ENCODE measurements at regions not wholly inside any gene's neighbourhood (a gene's known extent, or its start where the extent isn't known, plus 50 kb on each side); places are given as distances from the start of the nearest gene placed in this dataset.

GRCh38 chr2:207417301-207417718, 112.5 kb upstream of the CREB1 start:
- Histone ChIP-seq H4K20me1 (ENCODE audit: insufficient read depth, poor library complexity, severe bottlenecking) (no peaks in the 10 kb centered on the region), H3K27ac (no peak overlapping the region), H3K4me3 (no peak overlapping the region), H3K9me3 (ENCODE audit: low read depth) (no peaks in the 10 kb centered on the region), H3K79me2 (no peaks in the 10 kb centered on the region), H3K4me2 (no peak overlapping the region), H3K36me3 (replicated peaks; ENCODE audit: insufficient read depth, low read depth) (no peaks in the 10 kb centered on the region), H2AFZ (no peak overlapping the region), H3K4me1 (ENCODE audit: insufficient read depth) (no peaks in the 10 kb centered on the region), H3K27me3 (no peaks in the 10 kb centered on the region), H3K9me2 (replicated peaks; ENCODE audit: insufficient read depth) (no peaks in the 10 kb centered on the region)
- TF ChIP-seq EZH2phosphoT487 (IDR thresholded peaks at IDR 0.05; ENCODE audit: low read depth, severe bottlenecking, unreplicated experiment), result no peak
- TF ChIP-seq EZH2 (IDR thresholded peaks at IDR 0.05; ENCODE audit: borderline replicate concordance), result no peak
- TF ChIP-seq CTCF (IDR thresholded peaks at IDR 0.05; ENCODE audit: poor library complexity), result no peak
- WGBS (ENCODE audit: low lambda C conversion rate, missing lambda C conversion rate), result 83% methylated on average over 3 of the region's 3 CpGs
- DNase-seq (ENCODE audit: low spot score), result no peak

GRCh38 chr2:207418419-207418818, 111.3 kb upstream of the CREB1 start:
- Histone ChIP-seq H3K27ac (no peak overlapping the region), H3K9me3 (ENCODE audit: low read depth) (no peaks in the 10 kb centered on the region), H2AFZ (no peak overlapping the region), H3K79me2 (no peaks in the 10 kb centered on the region), H3K27me3 (no peaks in the 10 kb centered on the region), H3K4me1 (ENCODE audit: insufficient read depth) (no peaks in the 10 kb centered on the region), H3K36me3 (replicated peaks; ENCODE audit: insufficient read depth, low read depth) (no peaks in the 10 kb centered on the region), H4K20me1 (ENCODE audit: insufficient read depth, poor library complexity, severe bottlenecking) (no peaks in the 10 kb centered on the region), H3K4me3 (no peak overlapping the region), H3K4me2 (no peak overlapping the region), H3K9me2 (replicated peaks; ENCODE audit: insufficient read depth) (no peaks in the 10 kb centered on the region)
- 56% methylated on average over 4 of the region's 4 CpGs for WGBS (ENCODE audit: low lambda C conversion rate, missing lambda C conversion rate)
- no peak for DNase-seq (ENCODE audit: low spot score)
- TF ChIP-seq EZH2 (IDR thresholded peaks at IDR 0.05; ENCODE audit: borderline replicate concordance) (no peak), CTCF (IDR thresholded peaks at IDR 0.05; ENCODE audit: poor library complexity) (no peak)

GRCh38 chr2:207419331-207419730, 110.4 kb upstream of the CREB1 start:
- Histone ChIP-seq H3K36me3 (replicated peaks; ENCODE audit: insufficient read depth, low read depth) (no peaks in the 10 kb centered on the region), H3K4me3 (no peak overlapping the region), H3K4me1 (ENCODE audit: insufficient read depth) (no peaks in the 10 kb centered on the region), H3K27ac (no peak overlapping the region), H3K9me3 (ENCODE audit: low read depth) (no peaks in the 10 kb centered on the region), H3K27me3 (no peaks in the 10 kb centered on the region), H2AFZ (no peak overlapping the region), H3K9me2 (replicated peaks; ENCODE audit: insufficient read depth) (no peaks in the 10 kb centered on the region), H3K4me2 (no peak overlapping the region), H3K79me2 (no peaks in the 10 kb centered on the region), H4K20me1 (ENCODE audit: insufficient read depth, poor library complexity, severe bottlenecking) (no peaks in the 10 kb centered on the region)
- WGBS (ENCODE audit: low lambda C conversion rate, missing lambda C conversion rate), result 81% methylated on average over 4 of the region's 4 CpGs
- TF ChIP-seq EZH2phosphoT487 (IDR thresholded peaks at IDR 0.05; ENCODE audit: low read depth, severe bottlenecking, unreplicated experiment), result no peak
- no peak for TF ChIP-seq CTCF (IDR thresholded peaks at IDR 0.05; ENCODE audit: poor library complexity)
- no peak for TF ChIP-seq EZH2 (IDR thresholded peaks at IDR 0.05; ENCODE audit: borderline replicate concordance)
- DNase-seq (ENCODE audit: low spot score), result no peak

GRCh38 chr2:207421671-207422070, 108.1 kb upstream of the CREB1 start:
- Histone ChIP-seq H3K4me2 (no peak overlapping the region), H2AFZ (no peak overlapping the region), H3K27me3 (no peaks in the 10 kb centered on the region), H3K4me3 (no peak overlapping the region), H3K9me2 (replicated peaks; ENCODE audit: insufficient read depth) (no peaks in the 10 kb centered on the region), H3K27ac (no peak overlapping the region), H3K9me3 (ENCODE audit: low read depth) (no peaks in the 10 kb centered on the region), H3K79me2 (no peaks in the 10 kb centered on the region), H4K20me1 (ENCODE audit: insufficient read depth, poor library complexity, severe bottlenecking) (no peaks in the 10 kb centered on the region), H3K36me3 (replicated peaks; ENCODE audit: insufficient read depth, low read depth) (no peaks in the 10 kb centered on the region), H3K4me1 (ENCODE audit: insufficient read depth) (no peaks in the 10 kb centered on the region)
- TF ChIP-seq CTCF (IDR thresholded peaks at IDR 0.05; ENCODE audit: poor library complexity) (no peak), EZH2phosphoT487 (IDR thresholded peaks at IDR 0.05; ENCODE audit: low read depth, severe bottlenecking, unreplicated experiment) (no peak), EZH2 (IDR thresholded peaks at IDR 0.05; ENCODE audit: borderline replicate concordance) (no peak)
- DNase-seq (ENCODE audit: low spot score), result no peak
- 93% methylated on average over 12 of the region's 12 CpGs for WGBS (ENCODE audit: low lambda C conversion rate, missing lambda C conversion rate)
